ENCODE measurements at regions not wholly inside any gene's neighbourhood (a gene's known extent, or its start where the extent isn't known, plus 50 kb on each side); places are given as distances from the start of the nearest gene placed in this dataset.

DNA sequence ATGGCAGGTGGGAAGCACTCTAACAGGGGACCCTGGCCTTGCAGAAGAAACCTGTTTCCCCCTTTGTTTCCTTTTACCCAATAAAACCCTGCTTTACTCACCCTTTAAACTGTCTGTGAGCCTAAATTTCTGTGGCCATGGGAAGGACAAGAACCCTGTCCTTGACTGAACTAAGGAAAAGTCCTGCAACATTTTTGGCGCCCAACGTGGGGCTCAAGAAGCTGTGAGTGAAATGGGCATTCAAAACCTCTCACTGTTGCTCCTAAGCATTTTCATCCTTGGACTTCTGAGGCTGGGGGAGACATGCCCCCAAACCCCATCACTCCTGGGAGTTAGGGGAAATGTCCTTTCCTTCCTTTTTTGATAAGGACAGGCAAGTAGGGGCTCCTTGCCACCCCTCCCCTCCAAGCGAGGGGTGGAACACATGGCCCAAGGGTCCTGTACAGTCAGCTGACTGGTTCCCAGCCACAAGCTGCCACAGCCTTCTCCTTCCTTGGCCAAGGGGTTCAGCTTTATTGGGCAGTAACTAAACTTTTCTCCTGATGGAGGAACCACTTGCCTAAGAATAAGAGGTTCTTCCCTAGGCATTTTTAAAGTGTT is 381.6 kb downstream of the KLF5 start:
- H3K4me3 Mint-ChIP-seq: no peak overlapping the region
- no peak for DNase-seq
- H3K27me3 Mint-ChIP-seq: no peaks in the 10 kb centered on the region
- ChIA-PET CTCF (interaction anchor here (0.5 kb wide), 1 partner anchor 226 kb away, joined by 3 read pairs; no protein-coding TSS in a partner anchor), POLR2A (no interaction called here)
- H3K27ac Mint-ChIP-seq: no peak overlapping the region
- peaks cover 19% of the 10 kb centered on the region for H3K9me3 Mint-ChIP-seq
- H3K36me3 Mint-ChIP-seq (ENCODE audit: low read depth): peaks cover 2% of the 10 kb centered on the region
- no peaks in the 10 kb centered on the region for H3K4me1 Mint-ChIP-seq

DNA sequence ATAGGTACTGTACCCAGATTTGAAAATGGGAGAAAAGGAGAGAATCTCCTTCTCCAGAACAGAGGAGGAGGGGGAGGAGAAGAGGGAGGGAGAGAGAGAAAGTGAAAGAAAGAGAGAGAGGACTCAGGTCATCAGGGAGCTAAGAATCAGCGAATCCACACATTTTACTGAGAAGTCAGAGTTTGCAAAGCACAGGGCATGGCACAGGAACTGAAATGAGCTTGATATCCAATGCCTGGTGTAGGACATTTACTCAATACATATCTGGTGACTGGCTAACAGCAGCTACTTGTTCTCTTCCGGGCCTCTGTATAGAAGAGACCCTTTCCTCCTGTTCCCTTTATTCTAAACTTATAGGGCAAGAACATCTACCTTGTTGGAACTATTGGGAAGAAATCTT is 375.1 kb downstream of the KLF5 start:
- no peaks in the 10 kb centered on the region for H3K36me3 Mint-ChIP-seq (ENCODE audit: low read depth)
- H3K4me1 Mint-ChIP-seq: no peaks in the 10 kb centered on the region
- no peak overlapping the region for H3K27ac Mint-ChIP-seq
- DNase-seq: no peak
- peaks cover 13% of the 10 kb centered on the region for H3K9me3 Mint-ChIP-seq
- CTCF ChIA-PET: no interaction called here
- H3K27me3 Mint-ChIP-seq: peaks cover 4% of the 10 kb centered on the region
- POLR2A ChIA-PET: no interaction called here
- H3K4me3 Mint-ChIP-seq: no peak overlapping the region

DNA sequence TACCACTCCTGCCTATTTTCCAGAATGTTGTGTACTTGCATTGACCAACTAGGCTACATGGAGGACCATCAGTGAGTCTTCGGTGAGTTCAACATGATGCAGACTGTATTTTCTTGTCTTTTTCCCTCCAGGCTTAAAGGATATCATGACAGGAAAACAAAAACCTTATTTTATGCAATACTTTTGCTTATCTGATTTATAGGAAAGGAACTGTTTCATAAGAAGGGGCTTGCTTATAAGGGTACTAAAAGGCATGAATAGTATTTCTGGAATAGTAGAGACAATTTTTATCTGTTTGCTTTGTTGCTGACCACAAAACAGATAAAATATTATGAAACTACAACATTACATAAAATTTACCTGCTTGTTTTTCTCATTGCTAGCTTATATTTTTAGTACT is 374.7 kb downstream of the KLF5 start:
- CTCF ChIA-PET: no interaction called here
- Mint-ChIP-seq H3K4me1 (no peaks in the 10 kb centered on the region), H3K9me3 (peaks cover 15% of the 10 kb centered on the region), H3K27ac (no peak overlapping the region), H3K4me3 (no peak overlapping the region), H3K27me3 (peaks cover 4% of the 10 kb centered on the region), H3K36me3 (ENCODE audit: low read depth) (no peaks in the 10 kb centered on the region)
- no peak for DNase-seq
- POLR2A ChIA-PET: no interaction called here

DNA sequence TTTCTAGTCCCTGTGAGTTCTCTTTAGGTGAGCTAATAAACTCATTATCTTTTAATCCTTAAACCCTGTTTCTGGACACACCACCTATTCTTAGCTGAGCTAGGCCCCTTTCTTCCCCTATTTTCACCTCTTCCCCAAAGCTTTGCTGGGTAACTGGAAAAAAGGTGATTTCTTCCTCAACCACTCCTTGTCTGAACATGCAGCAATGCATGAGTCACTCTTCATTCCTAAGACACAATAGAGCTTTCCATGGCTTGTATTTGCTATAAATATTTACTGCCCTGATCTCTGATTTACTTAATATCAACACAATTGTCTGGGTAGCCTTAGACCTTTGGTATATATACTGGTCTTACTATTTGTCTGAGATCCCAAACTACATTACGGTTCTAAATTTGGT is 370.9 kb downstream of the KLF5 start:
- no peak overlapping the region for H3K4me3 Mint-ChIP-seq
- H3K4me1 Mint-ChIP-seq: no peaks in the 10 kb centered on the region
- no peak for DNase-seq
- peaks cover 4% of the 10 kb centered on the region for H3K27me3 Mint-ChIP-seq
- ChIA-PET CTCF (no interaction called here), POLR2A (no interaction called here)
- no peak overlapping the region for H3K27ac Mint-ChIP-seq
- H3K36me3 Mint-ChIP-seq (ENCODE audit: low read depth): no peaks in the 10 kb centered on the region
- H3K9me3 Mint-ChIP-seq: peaks cover 5% of the 10 kb centered on the region

DNA sequence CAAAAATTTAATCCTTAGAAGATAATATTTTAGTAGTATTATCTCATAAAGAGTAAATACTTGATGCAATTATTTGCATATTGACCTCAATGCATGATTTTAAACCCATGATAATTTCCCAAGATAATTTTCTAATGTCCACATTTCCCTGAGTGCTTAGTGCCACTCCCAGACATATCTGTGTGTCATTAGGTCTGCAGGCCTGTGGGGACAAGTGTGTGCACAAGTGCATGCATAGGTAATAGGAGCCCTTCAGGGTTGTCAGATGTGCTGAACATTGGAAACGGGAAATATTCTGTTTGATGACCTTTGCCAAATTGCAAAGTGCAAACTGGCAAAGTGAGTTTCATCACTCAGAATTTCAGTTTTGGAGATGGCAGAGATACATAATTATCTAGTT is 369.9 kb downstream of the KLF5 start:
- Mint-ChIP-seq H3K9me3 (peaks cover 5% of the 10 kb centered on the region), H3K36me3 (ENCODE audit: low read depth) (no peaks in the 10 kb centered on the region), H3K4me3 (no peak overlapping the region), H3K4me1 (no peaks in the 10 kb centered on the region), H3K27me3 (peaks cover 4% of the 10 kb centered on the region), H3K27ac (no peak overlapping the region)
- ChIA-PET POLR2A (no interaction called here), CTCF (no interaction called here)
- no peak for DNase-seq

DNA sequence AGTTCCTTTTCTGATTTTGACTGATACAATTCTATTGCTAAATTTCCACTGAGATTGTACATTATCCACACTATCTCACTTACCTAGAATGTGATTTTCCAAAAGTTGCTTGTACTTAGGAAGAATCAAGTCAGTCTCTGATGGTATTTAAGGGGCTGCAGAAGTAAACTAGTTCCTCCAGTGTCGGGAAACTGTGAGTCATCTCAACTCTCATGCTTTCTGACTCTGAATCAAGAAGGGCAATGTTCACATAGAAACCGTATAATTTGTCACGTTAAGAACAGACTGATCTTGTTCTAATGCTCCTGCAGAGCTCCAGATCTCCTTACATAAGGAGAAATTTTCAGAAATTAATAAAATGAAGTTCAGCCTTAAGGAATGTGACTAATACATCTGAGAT is 369.3 kb downstream of the KLF5 start:
- ChIA-PET POLR2A (no interaction called here), CTCF (no interaction called here)
- peaks cover 2% of the 10 kb centered on the region for H3K9me3 Mint-ChIP-seq
- H3K4me3 Mint-ChIP-seq: no peak overlapping the region
- no peaks in the 10 kb centered on the region for H3K4me1 Mint-ChIP-seq
- no peak for DNase-seq
- H3K36me3 Mint-ChIP-seq (ENCODE audit: low read depth): no peaks in the 10 kb centered on the region
- H3K27me3 Mint-ChIP-seq: peaks cover 4% of the 10 kb centered on the region
- no peak overlapping the region for H3K27ac Mint-ChIP-seq

DNA sequence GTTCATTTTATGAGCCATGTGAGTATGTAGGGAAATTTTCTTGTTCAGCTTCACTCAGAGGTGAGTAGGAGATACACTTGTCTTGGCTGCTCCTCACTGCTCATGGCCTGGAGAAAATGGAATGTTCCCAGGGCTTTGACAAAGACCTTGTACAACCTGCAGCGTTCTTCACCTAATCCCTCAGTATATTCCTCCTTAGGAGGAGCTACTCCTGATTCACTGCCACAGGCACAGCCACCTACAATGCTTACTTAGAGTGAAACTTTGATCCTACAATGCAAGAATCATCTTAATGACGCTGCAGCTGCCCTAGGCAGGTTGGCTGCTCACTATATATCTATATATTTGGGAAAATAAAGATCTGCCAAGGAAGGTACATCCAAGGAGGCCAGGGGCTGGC is 364.2 kb downstream of the KLF5 start:
- no peak overlapping the region for H3K4me3 Mint-ChIP-seq
- ChIA-PET CTCF (interaction anchor here (0.6 kb wide), 2 partner anchors 30 to 505 kb away, joined by 3 read pairs; no protein-coding TSS in a partner anchor), POLR2A (no interaction called here)
- H3K9me3 Mint-ChIP-seq: no peaks in the 10 kb centered on the region
- H3K36me3 Mint-ChIP-seq (ENCODE audit: low read depth): no peaks in the 10 kb centered on the region
- H3K4me1 Mint-ChIP-seq: no peaks in the 10 kb centered on the region
- DNase-seq: no peak
- H3K27ac Mint-ChIP-seq: no peak overlapping the region
- no peaks in the 10 kb centered on the region for H3K27me3 Mint-ChIP-seq

DNA sequence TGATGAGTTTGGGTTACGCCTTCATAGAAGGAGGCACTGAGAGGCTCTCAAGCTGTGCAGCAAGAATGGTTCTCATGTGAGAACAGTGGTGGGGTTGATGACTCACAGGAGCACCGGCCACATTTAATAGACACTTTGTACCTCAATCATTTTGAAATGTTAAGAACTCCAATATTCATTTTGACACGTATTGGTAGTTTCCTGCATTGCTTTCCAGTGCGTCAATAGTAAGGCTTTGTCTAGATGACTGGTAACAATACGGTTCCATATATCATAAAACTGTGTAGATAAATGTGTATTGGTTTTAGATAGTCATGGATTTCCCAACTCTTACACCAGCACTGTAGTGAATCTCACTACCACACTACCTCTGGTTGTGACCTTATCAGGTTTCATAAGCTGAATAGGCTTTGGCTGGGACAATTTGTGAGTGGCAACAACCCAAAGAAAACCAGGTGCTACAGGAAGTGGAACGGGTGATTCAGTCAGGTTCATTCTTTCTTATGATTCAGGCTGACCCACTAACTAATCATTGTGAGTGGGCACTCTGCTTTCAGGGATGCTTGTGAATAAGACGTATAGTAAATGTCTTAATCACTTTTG is 362.6 kb downstream of the KLF5 start:
- POLR2A ChIA-PET: no interaction called here
- H3K36me3 Mint-ChIP-seq (ENCODE audit: low read depth): no peaks in the 10 kb centered on the region
- H3K4me3 Mint-ChIP-seq: no peak overlapping the region
- DNase-seq: no peak
- no peaks in the 10 kb centered on the region for H3K27me3 Mint-ChIP-seq
- H3K27ac Mint-ChIP-seq: no peak overlapping the region
- H3K4me1 Mint-ChIP-seq: no peaks in the 10 kb centered on the region
- CTCF ChIA-PET: no interaction called here
- no peaks in the 10 kb centered on the region for H3K9me3 Mint-ChIP-seq

DNA sequence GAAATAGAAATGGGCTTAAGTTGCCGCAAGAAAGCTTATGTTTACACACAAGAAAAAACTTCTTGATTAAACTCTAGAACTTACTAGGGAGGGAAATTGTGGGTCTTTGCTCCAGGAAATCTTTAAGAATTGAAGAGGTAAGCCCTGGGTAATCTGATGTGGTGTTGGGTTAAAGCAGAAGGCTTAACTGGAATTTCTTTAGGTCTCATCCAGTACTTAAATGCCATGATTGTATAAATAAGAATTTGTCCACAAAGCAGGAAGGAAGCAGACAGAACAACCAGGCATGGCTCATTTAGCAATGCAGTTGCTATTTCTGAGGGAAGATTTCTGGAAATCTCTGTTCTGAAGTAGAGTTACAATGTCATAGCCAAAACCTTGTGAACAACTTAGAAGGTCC is 360.4 kb downstream of the KLF5 start:
- no peaks in the 10 kb centered on the region for H3K27me3 Mint-ChIP-seq
- no peak overlapping the region for H3K27ac Mint-ChIP-seq
- no peak for DNase-seq
- no peaks in the 10 kb centered on the region for H3K36me3 Mint-ChIP-seq (ENCODE audit: low read depth)
- no peaks in the 10 kb centered on the region for H3K9me3 Mint-ChIP-seq
- ChIA-PET POLR2A (no interaction called here), CTCF (no interaction called here)
- no peak overlapping the region for H3K4me3 Mint-ChIP-seq
- H3K4me1 Mint-ChIP-seq: no peaks in the 10 kb centered on the region

DNA sequence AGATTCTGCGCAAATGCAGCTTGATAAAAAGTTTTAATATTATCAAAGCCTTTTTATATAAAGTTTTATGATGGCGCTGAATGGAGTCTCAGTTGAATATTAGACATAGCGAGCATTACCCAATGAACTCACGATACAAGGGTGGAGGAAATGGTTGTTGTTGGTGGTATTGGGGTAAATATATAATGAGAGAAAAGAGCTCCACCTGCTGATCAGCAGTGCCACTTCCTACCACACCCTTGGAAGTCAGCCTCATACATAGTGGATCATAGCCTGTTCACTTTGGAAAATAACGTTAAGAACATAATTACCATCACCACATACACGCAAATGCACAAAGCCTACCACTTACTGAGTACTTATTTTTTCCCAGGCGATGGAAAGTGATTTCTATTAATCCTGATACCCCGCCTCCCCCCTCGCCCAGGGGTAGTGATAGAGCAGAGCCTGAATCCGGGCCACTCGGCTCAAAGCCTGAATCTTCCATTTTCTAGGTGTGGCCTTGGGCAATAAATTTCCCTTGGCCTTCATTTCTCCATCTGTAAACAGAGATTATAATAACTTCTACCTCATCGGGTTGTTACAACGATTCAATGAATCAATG is 358.3 kb downstream of the KLF5 start:
- Mint-ChIP-seq H3K4me1 (no peaks in the 10 kb centered on the region), H3K27me3 (no peaks in the 10 kb centered on the region), H3K4me3 (no peak overlapping the region), H3K9me3 (no peaks in the 10 kb centered on the region), H3K36me3 (ENCODE audit: low read depth) (no peaks in the 10 kb centered on the region), H3K27ac (no peak overlapping the region)
- CTCF ChIA-PET: no interaction called here
- POLR2A ChIA-PET: no interaction called here
- DNase-seq: no peak

DNA sequence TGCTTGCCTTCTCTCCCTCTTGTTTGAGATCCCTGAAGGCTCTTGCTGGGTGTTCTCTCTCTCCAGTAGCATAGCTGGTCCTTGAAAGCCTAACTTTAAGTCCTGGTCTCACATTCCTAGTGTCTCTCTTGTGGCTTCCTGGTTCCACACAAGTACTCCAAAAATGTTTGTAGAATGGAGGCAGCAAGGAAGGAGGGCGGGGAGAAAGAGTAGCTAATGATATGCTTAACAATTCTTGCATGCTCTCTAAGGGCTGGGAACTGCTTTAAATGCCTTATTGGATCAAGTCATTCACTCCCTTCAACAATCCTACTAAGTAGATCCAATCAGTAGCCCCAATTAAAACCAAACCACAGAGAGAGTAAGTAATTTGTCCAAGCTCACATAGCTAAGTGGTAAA is 357.3 kb downstream of the KLF5 start:
- H3K4me3 Mint-ChIP-seq: no peak overlapping the region
- H3K9me3 Mint-ChIP-seq: no peaks in the 10 kb centered on the region
- ChIA-PET POLR2A (no interaction called here), CTCF (no interaction called here)
- H3K27ac Mint-ChIP-seq: no peak overlapping the region
- H3K36me3 Mint-ChIP-seq (ENCODE audit: low read depth): no peaks in the 10 kb centered on the region
- no peaks in the 10 kb centered on the region for H3K4me1 Mint-ChIP-seq
- no peaks in the 10 kb centered on the region for H3K27me3 Mint-ChIP-seq
- no peak for DNase-seq

DNA sequence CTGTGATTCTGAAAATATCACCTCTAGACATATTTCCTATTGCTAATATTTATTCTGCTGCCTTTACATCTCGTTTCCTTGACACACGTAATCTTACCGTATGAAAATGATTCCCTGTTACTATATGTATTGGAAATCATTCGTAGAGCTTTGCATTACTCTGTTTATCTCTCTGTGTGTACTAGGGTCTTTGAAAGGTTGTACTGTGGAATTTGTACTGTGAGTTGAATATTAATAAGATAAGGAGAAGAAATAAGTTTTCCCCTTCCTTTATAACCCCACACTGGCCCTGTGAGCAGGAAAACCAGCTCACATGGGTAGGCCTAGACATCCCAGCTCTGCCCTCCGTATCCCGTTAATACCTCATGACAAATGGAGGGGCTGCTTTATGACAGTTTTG is 354.9 kb downstream of the KLF5 start:
- Mint-ChIP-seq H3K4me3 (no peak overlapping the region), H3K27me3 (no peaks in the 10 kb centered on the region), H3K36me3 (ENCODE audit: low read depth) (no peaks in the 10 kb centered on the region), H3K4me1 (no peaks in the 10 kb centered on the region), H3K27ac (no peak overlapping the region), H3K9me3 (peaks cover 6% of the 10 kb centered on the region)
- POLR2A ChIA-PET: no interaction called here
- DNase-seq: no peak
- CTCF ChIA-PET: interaction anchor here (0.7 kb wide), 1 partner anchor 661 kb away, joined by 3 read pairs; no protein-coding TSS in a partner anchor

DNA sequence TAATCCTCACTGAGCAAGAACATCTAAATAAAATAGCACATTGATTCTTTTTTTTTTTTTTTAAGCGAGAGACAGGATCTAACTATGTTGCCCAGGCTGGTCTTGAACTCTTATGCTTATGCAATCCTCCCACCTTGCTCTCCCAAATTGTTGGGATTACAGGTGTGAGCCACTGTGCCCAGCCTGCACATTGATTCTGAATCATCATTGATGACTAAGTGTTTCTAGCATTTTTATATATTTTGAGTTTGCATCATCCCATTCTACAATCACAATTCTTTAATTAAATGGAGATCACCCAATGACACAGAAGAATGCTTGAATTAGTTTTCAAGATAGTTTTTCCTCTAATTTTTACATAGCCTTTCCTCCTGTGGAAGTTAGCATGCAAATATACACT is 354.1 kb downstream of the KLF5 start:
- DNase-seq: no peak
- no peak overlapping the region for H3K27ac Mint-ChIP-seq
- H3K9me3 Mint-ChIP-seq: peaks cover 6% of the 10 kb centered on the region
- H3K4me1 Mint-ChIP-seq: no peaks in the 10 kb centered on the region
- ChIA-PET CTCF (no interaction called here), POLR2A (no interaction called here)
- no peak overlapping the region for H3K4me3 Mint-ChIP-seq
- H3K36me3 Mint-ChIP-seq (ENCODE audit: low read depth): no peaks in the 10 kb centered on the region
- H3K27me3 Mint-ChIP-seq: no peaks in the 10 kb centered on the region

All from activated CD4-positive, alpha-beta T cell treated with anti-CD3 and anti-CD28 coated beads, Interleukin-2, amount 10 ng/mL, durations not matched to agents 7 days and 5 days (primary cell).